Esophagus squamous epithelium (tissue), 4 donors: ENCODE measurements at regions not wholly inside any gene's neighbourhood (a gene's known extent, or its start where the extent isn't known, plus 50 kb on each side); places are given as distances from the start of the nearest gene placed in this dataset.

Source experiments
- POLR2A ChIP-seq, 4 donors: fragments of 450-650 bp; IDR thresholded peaks; one replicate each; pipeline ENCODE4 v1.6.1; 2017; ENCODE audit warnings: antibody characterized with exemption in 4 of 4, mild to moderate bottlenecking in 4 of 4, moderate library complexity in 3 of 4
- TF ChIP-seq, protein P1 (sequence below), 6 experiments: fragments of 450-650 bp in 4 of 6; fragments of 200-600 bp in 2 of 6; sonication (generic) in 2 of 6; IDR thresholded peaks; one replicate each; pipeline ENCODE4 v1.5.1; 2016 to 2019; ENCODE audit warnings: antibody characterized with exemption in 6 of 6, mild to moderate bottlenecking in 4 of 6, moderate library complexity in 4 of 6

DNA sequence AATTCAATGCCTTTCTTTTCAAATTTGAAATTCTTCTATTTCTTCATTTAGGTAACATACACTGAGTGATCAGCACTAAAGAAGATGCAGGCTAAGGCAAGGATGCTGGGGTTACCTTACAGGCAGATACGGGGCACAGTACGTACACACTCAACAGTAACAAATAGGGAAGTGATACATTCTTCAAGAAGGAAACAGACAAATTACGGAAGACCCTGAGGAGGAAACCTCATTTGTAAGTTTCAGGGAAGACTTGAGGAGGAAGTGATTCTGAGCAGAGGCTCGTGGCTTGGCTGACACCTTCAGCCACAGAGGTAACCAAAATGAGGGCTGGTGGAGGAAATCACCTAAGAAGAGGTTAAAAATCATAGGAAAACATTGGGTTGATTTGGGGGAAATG is 1108.3 kb upstream of the KLHL29 start:
- no peak for TF ChIP-seq POLR2A (IDR thresholded peaks at IDR 0.05)
- TF ChIP-seq, protein P1, sequence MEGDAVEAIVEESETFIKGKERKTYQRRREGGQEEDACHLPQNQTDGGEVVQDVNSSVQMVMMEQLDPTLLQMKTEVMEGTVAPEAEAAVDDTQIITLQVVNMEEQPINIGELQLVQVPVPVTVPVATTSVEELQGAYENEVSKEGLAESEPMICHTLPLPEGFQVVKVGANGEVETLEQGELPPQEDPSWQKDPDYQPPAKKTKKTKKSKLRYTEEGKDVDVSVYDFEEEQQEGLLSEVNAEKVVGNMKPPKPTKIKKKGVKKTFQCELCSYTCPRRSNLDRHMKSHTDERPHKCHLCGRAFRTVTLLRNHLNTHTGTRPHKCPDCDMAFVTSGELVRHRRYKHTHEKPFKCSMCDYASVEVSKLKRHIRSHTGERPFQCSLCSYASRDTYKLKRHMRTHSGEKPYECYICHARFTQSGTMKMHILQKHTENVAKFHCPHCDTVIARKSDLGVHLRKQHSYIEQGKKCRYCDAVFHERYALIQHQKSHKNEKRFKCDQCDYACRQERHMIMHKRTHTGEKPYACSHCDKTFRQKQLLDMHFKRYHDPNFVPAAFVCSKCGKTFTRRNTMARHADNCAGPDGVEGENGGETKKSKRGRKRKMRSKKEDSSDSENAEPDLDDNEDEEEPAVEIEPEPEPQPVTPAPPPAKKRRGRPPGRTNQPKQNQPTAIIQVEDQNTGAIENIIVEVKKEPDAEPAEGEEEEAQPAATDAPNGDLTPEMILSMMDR (IDR thresholded peaks at IDR 0.05): no peak
